Bronchial epithelial cell (primary cell): ENCODE measurements at regions not wholly inside any gene's neighbourhood (a gene's known extent, or its start where the extent isn't known, plus 50 kb on each side); places are given as distances from the start of the nearest gene placed in this dataset.

Experiments
- DNase-seq: peaks from one replicate; pipeline ENCODE4 v3.0.0-alpha.2; 2010; ENCODE audit warnings: low read depth
- FAIRE-seq: peaks from 2 replicates; lab custom pipeline; 2011; peaks lifted over from hg19 to GRCh38; lab: Jason Lieb, UNC
- H3K27me3 ChIP-seq: 2 replicates; pipeline ENCODE4 v1.5.1; 2011; ENCODE audit warnings: low read length; ENCODE audit not compliant: control insufficient read depth, insufficient read depth
- H3K36me3 ChIP-seq: 2 replicates; pipeline ENCODE4 v1.5.1; 2011; ENCODE audit warnings: low read length; ENCODE audit not compliant: control insufficient read depth, insufficient read depth
- H3K4me3 ChIP-seq: 2 replicates; pipeline ENCODE4 v1.5.1; 2011; ENCODE audit warnings: mild to moderate bottlenecking, low read depth, low read length, control low read depth
- CTCF ChIP-seq: IDR thresholded peaks from 2 replicates; pipeline ENCODE4 v1.5.1; 2011; ENCODE audit warnings: mild to moderate bottlenecking, moderate library complexity, low read length, control low read depth, inconsistent platforms; ENCODE audit not compliant: insufficient read depth, severe bottlenecking

GRCh38 chr22:44379817-44380755 is 67.3 kb upstream of the SHISAL1 start:
- FAIRE-seq, result peak; percentile 32
- Histone ChIP-seq H3K27me3 (peaks cover 19% of the 10 kb centered on the region), H3K4me3 (no peak overlapping the region), H3K36me3 (no peaks in the 10 kb centered on the region)
- no peak for DNase-seq
- no peak for TF ChIP-seq CTCF

DNA sequence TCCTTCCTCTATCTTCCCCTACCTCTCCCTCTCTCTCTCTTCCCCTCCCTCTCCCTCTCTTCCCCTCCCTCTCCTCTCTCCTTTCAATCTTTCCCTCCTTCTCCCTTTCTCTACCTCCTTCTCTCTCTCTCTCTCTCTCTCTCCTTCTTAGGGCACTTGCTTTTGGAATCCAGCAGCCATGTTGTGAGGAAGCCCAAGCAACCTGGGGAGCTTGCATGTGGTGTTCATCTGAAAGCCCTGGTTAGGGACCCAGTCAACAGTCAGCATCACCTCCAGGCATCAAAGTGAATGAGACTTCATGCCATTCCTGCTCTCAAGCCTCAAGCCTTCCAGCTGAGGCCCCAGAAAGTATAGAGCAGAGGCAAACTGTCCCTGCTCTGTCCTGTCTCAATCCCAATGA is 65.6 kb upstream of the SHISAL1 start:
- no peak for FAIRE-seq

GRCh38 chr22:44375451-44375850 is 62.7 kb upstream of the SHISAL1 start:
- TF ChIP-seq CTCF, result no peak
- DNase-seq (no peak), FAIRE-seq (no peak)
- Histone ChIP-seq H3K4me3 (no peak overlapping the region), H3K36me3 (no peaks in the 10 kb centered on the region), H3K27me3 (peaks cover 5% of the 10 kb centered on the region)

More for the DNA sequence above, 65.6 kb upstream of the SHISAL1 start:
- Histone ChIP-seq H3K4me3 (no peak overlapping the region), H3K36me3 (no peaks in the 10 kb centered on the region), H3K27me3 (peaks cover 19% of the 10 kb centered on the region)
- no peak for DNase-seq
- no peak for TF ChIP-seq CTCF

DNA sequence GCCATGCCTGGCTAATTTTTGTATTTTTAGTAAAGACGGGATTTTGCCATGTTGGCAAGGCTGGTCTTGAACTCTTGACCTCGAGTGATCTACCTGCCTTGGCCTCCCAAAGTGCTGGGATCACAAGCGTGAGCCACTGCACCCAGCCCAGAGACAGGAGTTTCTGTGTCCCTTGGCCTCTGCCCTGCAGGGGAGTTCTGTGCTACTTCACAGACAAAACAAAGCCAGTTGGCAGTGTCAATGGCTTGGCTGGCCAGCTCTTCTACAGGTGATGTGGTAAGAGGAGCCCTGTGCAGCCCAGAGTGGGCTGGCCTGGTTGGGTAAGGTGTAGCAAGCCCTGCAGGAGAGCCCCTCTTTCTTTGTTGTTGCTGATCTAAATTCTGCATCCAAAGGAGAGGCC is 60.5 kb upstream of the SHISAL1 start:
- Histone ChIP-seq H3K4me3 (no peak overlapping the region), H3K27me3 (no peaks in the 10 kb centered on the region), H3K36me3 (no peaks in the 10 kb centered on the region)
- TF ChIP-seq CTCF, result no peak
- no peak for FAIRE-seq
- DNase-seq, result no peak

DNA sequence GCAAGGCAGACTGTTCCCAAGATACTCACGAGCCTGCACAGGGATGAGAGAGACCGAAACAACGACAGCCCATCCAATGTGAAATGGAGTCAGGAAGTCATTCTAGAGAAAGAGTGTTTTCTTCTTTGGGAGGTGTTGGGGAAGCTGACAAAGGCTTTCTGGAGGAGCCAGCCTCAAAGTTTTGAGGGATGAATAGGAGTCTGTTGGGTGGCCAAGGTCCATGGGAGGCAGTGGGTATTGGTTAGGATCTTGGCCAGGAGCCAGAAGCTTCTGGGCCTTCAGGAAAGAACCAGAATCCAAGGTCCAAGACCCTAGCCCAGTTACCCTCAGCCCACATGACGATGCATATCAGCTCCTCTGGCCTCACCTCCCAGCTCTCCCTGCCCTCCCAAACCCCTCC is 59.9 kb upstream of the SHISAL1 start:
- no peak overlapping the region for H3K4me3 ChIP-seq
- FAIRE-seq, result no peak
- no peaks in the 10 kb centered on the region for H3K27me3 ChIP-seq
- TF ChIP-seq CTCF, result no peak
- H3K36me3 ChIP-seq, result no peaks in the 10 kb centered on the region
- DNase-seq, result no peak
